Activated B cell treated with CpG ODN at 0.5 μM for 24 hours (primary cell): ENCODE measurements at regions not wholly inside any gene's neighbourhood (a gene's known extent, or its start where the extent isn't known, plus 50 kb on each side); places are given as distances from the start of the nearest gene placed in this dataset.

ENCODE experiments used
- ATAC-seq: fragments of 200-7000 bp; cut with Tn5 transposase; one replicate; pipeline ENCODE4 v1.10.0; 2021; ENCODE audit warnings: low read depth, mild to moderate bottlenecking, moderate library complexity
- CTCF ChIA-PET: fragments of 350-600 bp; sonication (Branson Sonifier 250); formaldehyde crosslinking; loops from one replicate; lab custom pipeline; 2021; ENCODE audit warnings: antibody characterized with exemption; lab: Charles Lee
- POLR2A ChIA-PET: fragments of 350-600 bp; sonication (Branson Sonifier 250); formaldehyde crosslinking; loops from one replicate; lab custom pipeline; 2021; ENCODE audit warnings: antibody characterized with exemption; lab: Charles Lee
- DNase-seq: peaks from one replicate; pipeline ENCODE4 v3.0.0; 2022
- H3K27ac Mint-ChIP-seq: one replicate; pipeline ENCODE4 v1.8.0; 2020; ENCODE audit warnings: mixed read lengths
- H3K27me3 Mint-ChIP-seq: one replicate; pipeline ENCODE4 v1.8.0; 2021; ENCODE audit warnings: mixed read lengths
- H3K36me3 Mint-ChIP-seq: one replicate; pipeline ENCODE4 v1.8.0; 2021; ENCODE audit warnings: low read depth, mixed read lengths
- H3K4me1 Mint-ChIP-seq: one replicate; pipeline ENCODE4 v1.8.0; 2021; ENCODE audit warnings: mixed read lengths
- H3K4me3 Mint-ChIP-seq: one replicate; pipeline ENCODE4 v1.8.0; 2020; ENCODE audit warnings: mild to moderate bottlenecking, mixed read lengths
- H3K9me3 Mint-ChIP-seq: one replicate; pipeline ENCODE4 v1.8.0; 2020; ENCODE audit warnings: mixed read lengths
- intact Hi-C: fragments of 100-400 bp; cut with micrococcal nuclease; formaldehyde crosslinking; loops from one replicate; pipeline ENCODE4 v1.15.1; 2024
- TF ChIP-seq, protein P1 (sequence below): fragments of 200-600 bp; IDR thresholded peaks from one replicate; pipeline ENCODE4 v1.8.0; 2022; ENCODE audit warnings: antibody characterized with exemption, mild to moderate bottlenecking

DNA sequence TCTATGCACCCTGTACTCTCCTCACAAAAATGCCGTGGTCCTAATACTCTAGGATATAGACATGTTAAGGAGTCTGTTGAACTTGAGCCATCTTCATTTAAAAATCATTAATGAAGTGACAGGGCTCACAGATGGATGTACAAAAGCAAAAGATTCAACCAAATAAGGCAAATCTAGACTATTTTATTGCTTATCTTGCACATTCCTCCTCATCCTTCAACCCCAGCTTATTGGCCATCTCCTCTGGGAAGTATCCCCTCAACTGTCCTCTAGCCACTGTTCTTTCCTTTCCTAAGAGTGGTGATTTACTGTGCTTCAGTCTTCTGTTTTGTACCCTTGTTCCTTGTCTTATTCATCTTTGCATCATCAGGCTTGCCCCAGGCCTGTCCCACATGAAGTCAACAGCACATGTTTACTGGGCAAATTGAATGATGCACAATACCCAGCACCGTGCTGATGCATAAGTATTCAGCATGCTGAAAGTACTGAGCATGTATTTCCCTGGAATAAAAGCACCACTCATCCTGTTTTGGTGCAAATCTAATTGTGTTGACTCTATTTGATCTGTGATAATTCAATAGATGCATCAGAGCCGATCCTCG is 287.3 kb upstream of the CLNK start:
- ChIA-PET POLR2A (no interaction called here), CTCF (no interaction called here)
- peaks cover 4% of the 10 kb centered on the region for H3K36me3 Mint-ChIP-seq
- H3K9me3 Mint-ChIP-seq = peaks cover 9% of the 10 kb centered on the region
- ATAC-seq (no peak), DNase-seq (no peak)
- H3K27ac Mint-ChIP-seq = no peak overlapping the region
- H3K4me3 Mint-ChIP-seq = no peak overlapping the region
- TF ChIP-seq, protein P1, sequence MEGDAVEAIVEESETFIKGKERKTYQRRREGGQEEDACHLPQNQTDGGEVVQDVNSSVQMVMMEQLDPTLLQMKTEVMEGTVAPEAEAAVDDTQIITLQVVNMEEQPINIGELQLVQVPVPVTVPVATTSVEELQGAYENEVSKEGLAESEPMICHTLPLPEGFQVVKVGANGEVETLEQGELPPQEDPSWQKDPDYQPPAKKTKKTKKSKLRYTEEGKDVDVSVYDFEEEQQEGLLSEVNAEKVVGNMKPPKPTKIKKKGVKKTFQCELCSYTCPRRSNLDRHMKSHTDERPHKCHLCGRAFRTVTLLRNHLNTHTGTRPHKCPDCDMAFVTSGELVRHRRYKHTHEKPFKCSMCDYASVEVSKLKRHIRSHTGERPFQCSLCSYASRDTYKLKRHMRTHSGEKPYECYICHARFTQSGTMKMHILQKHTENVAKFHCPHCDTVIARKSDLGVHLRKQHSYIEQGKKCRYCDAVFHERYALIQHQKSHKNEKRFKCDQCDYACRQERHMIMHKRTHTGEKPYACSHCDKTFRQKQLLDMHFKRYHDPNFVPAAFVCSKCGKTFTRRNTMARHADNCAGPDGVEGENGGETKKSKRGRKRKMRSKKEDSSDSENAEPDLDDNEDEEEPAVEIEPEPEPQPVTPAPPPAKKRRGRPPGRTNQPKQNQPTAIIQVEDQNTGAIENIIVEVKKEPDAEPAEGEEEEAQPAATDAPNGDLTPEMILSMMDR = no peak
- H3K27me3 Mint-ChIP-seq = no peaks in the 10 kb centered on the region
- intact Hi-C loops = loop anchor here (10.0 kb wide), 1 partner anchor 227 kb away; no protein-coding TSS in a partner anchor
- H3K4me1 Mint-ChIP-seq = peaks cover 14% of the 10 kb centered on the region

DNA sequence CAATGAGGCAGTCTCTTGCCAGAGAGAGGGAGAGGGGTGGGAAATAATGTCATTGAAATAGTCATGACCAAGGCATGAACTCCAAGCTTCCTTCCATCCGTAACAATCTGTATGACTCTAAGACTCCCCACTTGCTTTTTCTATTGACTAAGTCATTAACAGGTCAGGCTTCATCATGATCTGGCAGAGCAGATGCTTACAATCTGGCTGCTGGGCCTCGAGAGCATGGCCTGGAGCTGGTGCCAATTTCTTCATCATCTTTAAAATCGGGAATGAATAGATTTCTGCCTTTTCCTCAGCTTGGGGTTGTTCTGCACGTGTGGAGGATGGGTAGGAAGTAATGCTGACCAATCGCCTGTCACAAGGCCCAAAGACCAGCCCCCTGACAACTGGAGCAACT is 280.6 kb upstream of the CLNK start:
- CTCF ChIA-PET = no interaction called here
- TF ChIP-seq, protein P1 = no peak
- H3K27ac Mint-ChIP-seq = no peak overlapping the region

GRCh38 chr4:10963958-10964703 is 279.6 kb upstream of the CLNK start:
- Mint-ChIP-seq H3K36me3 (no peaks in the 10 kb centered on the region), H3K4me1 (peaks cover 9% of the 10 kb centered on the region), H3K27me3 (no peaks in the 10 kb centered on the region), H3K9me3 (no peaks in the 10 kb centered on the region), H3K27ac (no peak overlapping the region), H3K4me3 (no peak overlapping the region)
- intact Hi-C loops = no loop called here
- DNase-seq = no peak
- TF ChIP-seq, protein P1 = no peak
- CTCF ChIA-PET = no interaction called here
- no peak for ATAC-seq
- POLR2A ChIA-PET = no interaction called here

More for the DNA sequence above, 280.6 kb upstream of the CLNK start:
- H3K4me3 Mint-ChIP-seq = no peak overlapping the region
- peaks cover 9% of the 10 kb centered on the region for H3K4me1 Mint-ChIP-seq
- DNase-seq = no peak
- POLR2A ChIA-PET = no interaction called here
- H3K36me3 Mint-ChIP-seq = no peaks in the 10 kb centered on the region
- no peaks in the 10 kb centered on the region for H3K27me3 Mint-ChIP-seq
- ATAC-seq = no peak
- intact Hi-C loops = no loop called here
- no peaks in the 10 kb centered on the region for H3K9me3 Mint-ChIP-seq

DNA sequence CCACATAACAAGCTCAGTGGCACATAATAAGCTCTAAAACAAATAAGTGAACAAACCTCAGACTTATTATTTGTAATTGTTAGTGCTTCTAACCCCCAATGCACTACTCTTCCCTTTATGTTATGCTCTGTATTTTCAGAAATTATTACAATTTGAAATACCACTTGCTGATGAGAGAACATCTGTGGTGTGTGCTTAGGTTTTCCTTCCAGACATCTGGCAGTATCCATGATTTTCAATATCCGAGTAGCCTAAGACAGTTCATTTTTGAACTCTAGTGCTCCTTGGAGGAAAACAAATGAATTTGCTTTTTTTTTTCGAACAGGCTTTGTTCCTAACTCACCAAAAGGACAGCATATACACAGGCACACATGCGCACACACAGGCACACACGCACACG is 278.7 kb upstream of the CLNK start:
- H3K27me3 Mint-ChIP-seq = no peaks in the 10 kb centered on the region
- no peak overlapping the region for H3K4me3 Mint-ChIP-seq
- ATAC-seq (no peak), DNase-seq (no peak)
- H3K4me1 Mint-ChIP-seq = peaks cover 9% of the 10 kb centered on the region
- POLR2A ChIA-PET = no interaction called here
- H3K9me3 Mint-ChIP-seq = no peaks in the 10 kb centered on the region
- no peak overlapping the region for H3K27ac Mint-ChIP-seq
- intact Hi-C loops = no loop called here
- TF ChIP-seq, protein P1 = no peak
- no peaks in the 10 kb centered on the region for H3K36me3 Mint-ChIP-seq
- CTCF ChIA-PET = no interaction called here

- Mint-ChIP-seq H3K9me3 (no peaks in the 10 kb centered on the region), H3K27ac (no peak overlapping the region), H3K27me3 (no peaks in the 10 kb centered on the region), H3K4me1 (peaks cover 9% of the 10 kb centered on the region), H3K4me3 (no peak overlapping the region), H3K36me3 (no peaks in the 10 kb centered on the region)
- DNase-seq (no peak), ATAC-seq (no peak)
- intact Hi-C loops = no loop called here
- ChIA-PET CTCF (interaction anchor here (0.6 to 0.7 kb wide), 2 partner anchors 9 to 40 kb away, joined by 3 read pairs; no protein-coding TSS in a partner anchor), POLR2A (no interaction called here)
- TF ChIP-seq, protein P1 = no peak
These were observed 277.7 kb upstream of the CLNK start for GRCh38 chr4:10962246-10962645.
